NCI-H187 (cell line): ENCODE measurements at regions not wholly inside any gene's neighbourhood (a gene's known extent, or its start where the extent isn't known, plus 50 kb on each side); places are given as distances from the start of the nearest gene placed in this dataset.

Experiments
- DNase-seq, 2 experiments: peaks; one replicate each; lab custom pipeline; 2025; lab: John Stamatoyannopoulos, UW

DNA sequence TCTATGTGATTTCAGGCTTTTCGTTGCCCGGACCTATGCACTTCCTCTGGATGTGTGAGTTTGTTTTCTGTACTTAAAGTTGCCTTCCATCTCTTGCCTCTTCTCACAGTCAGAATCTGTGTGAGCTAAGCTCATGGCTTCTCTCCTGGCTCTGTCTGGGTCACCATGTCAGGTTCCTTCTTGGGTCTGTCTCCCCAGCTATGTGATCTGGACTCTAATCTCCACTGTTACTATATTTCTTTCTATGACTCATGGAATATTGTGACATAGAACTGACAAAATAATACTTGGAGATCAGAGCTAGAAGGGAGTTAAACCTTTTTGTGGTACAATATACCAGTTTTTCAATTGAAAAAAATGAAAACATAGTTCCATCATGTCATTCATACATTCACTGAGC lies 172.7 kb upstream of the FGGY start:
- no peak for DNase-seq

GRCh38 chr1:59125154-59125553 lies 171.7 kb upstream of the FGGY start:
- DNase-seq: no peak

DNA sequence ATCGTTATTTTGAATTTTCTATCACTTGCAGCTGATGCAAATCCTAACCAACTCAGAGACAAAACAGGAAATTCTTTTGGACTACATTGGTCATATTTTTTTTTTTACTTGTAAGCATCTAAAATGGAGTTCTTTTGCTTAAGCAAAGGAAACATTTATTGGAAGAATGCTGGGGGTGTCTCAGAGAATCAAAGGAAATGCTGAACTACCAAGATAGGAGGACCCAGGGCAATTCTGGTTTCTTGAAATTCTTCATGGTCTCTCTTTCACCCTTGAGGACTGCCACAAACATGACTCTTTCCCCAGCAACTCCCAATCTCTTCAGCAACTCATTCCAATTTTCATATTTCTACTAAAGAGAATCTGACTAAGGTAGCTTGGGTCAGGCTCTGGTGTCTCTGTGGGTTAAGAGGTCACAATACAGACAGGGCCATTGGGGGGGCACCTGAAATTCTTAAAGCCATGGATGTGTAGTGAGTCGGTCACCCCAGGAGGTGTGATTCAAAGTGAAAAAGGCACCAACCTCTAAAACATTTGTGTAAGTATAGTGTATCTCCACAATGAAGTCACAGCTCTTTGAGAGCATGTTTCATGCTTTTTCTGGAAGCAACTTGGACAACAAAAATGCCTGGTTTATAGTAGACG lies 171.1 kb upstream of the FGGY start:
- DNase-seq: no peak

DNA sequence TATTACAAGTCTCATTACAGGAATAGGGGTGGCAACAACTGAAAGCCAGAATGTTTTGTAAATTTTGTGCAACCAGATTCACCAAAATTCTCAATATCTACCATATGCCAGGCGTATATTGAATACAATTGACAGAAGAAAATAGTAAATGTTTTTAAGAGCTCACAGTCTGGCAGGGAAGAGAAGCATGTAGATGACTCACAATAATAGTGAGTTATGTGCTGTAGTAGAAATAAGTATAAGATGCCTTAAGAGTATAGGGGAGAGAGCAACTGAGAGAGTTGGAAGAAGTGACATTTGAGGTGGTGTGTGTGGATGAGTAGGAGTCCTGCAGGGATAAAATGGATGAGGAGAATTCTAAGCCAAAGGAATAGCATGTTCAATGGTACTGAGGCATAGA lies 170.5 kb upstream of the FGGY start:
- DNase-seq: no peak

GRCh38 chr1:59128239-59128736 lies 168.6 kb upstream of the FGGY start:
- no peak for DNase-seq

GRCh38 chr1:59128784-59129227 lies 168.1 kb upstream of the FGGY start:
- DNase-seq: no peak

GRCh38 chr1:59132295-59132694 lies 164.6 kb upstream of the FGGY start:
- no peak for DNase-seq

DNA sequence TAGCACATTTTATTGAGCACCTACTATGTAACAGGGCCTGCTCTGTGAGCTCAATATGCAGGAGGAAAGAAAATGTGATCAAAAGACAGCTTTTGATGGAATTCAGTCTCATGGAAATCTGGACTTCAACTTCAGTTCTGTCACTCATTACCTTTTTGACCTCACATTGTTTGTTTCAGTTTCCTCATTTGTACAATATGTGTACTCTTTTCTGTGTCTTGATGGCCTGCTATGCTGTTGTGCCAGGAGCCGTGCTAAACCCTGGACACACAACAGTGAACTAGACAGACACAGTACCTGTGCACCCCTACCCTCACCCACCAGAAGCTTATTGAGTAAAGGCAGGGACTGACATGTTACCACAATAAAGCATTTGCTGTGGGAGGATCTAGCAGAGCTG lies 162.9 kb upstream of the FGGY start:
- no peak for DNase-seq

DNA sequence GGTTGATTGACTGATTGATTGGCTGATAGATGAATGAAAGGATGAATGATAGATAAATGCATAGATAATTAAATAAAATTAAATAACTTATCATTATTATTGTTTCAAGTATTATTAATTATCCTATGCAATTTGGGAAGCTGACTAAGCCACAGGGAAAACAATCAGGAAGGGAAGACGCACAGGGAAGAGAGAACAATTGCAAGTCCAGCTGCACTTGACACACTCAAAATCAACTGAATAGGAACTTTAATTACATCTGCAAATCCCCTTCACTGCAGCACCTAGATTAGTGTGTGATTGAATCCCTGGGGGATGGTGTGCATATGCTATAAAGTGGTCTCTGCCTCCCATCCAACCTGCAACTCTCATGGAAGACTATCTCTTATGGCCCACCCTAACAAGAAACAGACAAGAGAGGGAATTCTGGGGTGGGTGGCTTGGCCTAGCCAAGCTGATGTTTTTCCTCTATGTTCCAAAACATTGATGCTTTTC lies 161.1 kb upstream of the FGGY start:
- DNase-seq: no peak

DNA sequence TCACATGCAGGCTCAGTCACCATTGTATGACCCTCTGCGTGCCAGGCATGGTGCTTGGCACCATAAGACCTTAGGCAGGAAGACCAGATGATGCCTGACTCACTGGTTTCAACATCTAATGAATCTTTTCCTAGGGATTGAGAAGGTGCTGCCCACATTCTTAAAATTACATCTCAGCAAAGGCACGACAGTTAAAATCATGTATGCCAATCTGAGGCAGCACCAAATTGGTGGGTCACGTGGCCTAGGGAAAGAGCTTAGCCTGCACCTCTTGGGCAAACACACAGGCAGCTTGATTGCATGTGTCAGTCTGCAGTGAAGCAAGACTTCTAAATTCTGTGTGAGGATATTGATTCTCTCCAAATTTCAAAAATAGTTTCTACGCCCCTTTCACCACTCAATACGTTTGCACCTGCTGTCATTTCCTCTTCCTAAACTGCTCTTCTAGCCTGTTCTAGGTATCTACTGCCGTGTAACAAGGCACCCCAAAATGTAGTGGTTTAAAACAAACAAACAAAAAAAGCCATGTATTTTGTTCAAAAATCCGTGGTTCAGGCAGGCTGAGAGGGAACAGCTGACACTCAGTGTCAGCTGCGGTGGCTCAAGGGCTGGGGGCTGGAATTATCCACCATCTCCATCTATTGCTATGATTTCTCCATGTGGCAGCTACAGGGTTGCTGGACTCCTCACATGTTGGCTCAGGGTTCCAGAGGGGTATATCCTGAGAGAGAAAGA lies 160.2 kb upstream of the FGGY start:
- DNase-seq: no peak

GRCh38 chr1:59137276-59137615 lies 159.6 kb upstream of the FGGY start:
- no peak for DNase-seq

- DNase-seq: no peak
Measured at GRCh38 chr1:59137968-59138367, 158.9 kb upstream of the FGGY start.

- DNase-seq: no peak
Measured at GRCh38 chr1:59138402-59138801, 158.5 kb upstream of the FGGY start.

DNA sequence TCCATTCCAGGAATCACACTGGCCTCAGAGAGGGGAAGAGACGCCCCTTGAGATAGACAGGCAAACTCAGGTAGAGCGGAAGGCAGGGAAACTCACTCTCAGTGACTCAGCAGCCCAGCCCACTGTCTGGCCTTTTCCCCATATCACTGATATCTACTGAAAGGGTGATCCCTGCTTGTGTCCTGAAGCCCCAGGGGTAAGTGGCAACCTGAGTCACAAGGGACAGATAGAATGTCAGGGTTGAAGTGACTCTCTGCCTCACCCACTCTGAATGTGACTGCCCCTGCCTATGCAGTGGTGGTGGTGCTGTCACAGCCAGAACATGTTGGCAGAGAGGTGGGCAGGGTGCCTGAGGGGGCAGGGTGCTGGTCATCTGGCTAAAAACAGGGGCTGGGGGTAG lies 157.5 kb upstream of the FGGY start:
- no peak for DNase-seq

GRCh38 chr1:59141267-59141863 lies 155.5 kb upstream of the FGGY start:
- DNase-seq: no peak

- no peak for DNase-seq
Measured at GRCh38 chr1:59142311-59143132, 154.4 kb upstream of the FGGY start.

DNA sequence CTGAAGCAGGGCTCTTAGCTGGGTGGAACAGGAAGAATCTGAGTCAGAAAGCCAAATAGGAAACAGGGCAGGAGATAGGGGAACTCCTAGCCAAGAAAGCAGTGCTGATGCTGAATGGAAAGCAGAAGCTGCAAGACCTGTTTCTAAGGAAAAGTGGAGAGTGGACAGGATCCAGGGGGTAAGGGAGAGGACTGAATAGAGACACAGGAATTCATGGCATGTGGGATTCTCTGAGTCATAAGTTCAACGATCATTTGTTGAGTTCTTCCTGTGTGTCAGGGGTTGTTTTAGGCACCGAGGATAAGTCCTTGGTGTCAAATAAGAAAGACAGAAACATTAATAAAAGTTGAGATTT lies 153.8 kb upstream of the FGGY start:
- no peak for DNase-seq

DNA sequence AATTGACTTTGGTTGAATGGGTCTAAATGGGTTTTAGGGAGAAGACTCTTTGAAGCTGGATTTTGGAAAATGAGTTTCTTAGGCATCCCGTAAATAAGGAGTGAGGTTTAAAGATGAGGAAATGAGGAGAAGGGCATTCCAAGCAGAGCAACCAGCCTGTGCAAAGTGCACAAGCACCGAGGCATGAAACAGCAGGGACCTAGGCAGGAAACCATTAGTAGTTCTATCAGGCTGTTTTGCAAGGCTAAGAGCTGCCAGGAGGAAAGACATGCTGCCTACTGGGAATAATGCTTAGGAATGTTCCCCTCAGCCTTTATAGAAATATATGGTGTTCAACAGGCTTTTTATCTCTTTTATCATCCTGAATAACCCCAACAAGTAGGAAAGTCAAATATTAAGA lies 153.1 kb upstream of the FGGY start:
- no peak for DNase-seq

- DNase-seq: no peak
Measured at GRCh38 chr1:59144959-59145358, 151.9 kb upstream of the FGGY start.

DNA sequence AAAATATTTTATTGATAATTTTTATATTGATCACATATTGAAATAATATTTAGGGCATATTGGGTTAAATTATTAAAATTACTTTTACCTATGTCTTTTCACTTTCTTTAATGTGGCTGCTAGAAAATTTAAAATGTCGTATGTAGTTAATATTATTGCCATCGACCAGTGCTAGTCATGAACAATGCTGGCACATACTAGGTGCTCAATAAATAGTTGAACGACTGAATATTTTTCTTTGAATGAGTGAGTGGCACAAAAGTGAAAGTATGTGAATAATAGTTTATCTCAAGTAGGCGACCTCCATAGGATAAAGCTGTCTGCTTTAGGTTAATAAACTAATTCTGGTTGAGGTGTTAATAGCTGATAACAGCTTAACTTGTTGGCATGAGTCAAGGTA lies 150.8 kb upstream of the FGGY start:
- no peak for DNase-seq

GRCh38 chr1:59146651-59147358 lies 150.1 kb upstream of the FGGY start:
- no peak for DNase-seq

DNA sequence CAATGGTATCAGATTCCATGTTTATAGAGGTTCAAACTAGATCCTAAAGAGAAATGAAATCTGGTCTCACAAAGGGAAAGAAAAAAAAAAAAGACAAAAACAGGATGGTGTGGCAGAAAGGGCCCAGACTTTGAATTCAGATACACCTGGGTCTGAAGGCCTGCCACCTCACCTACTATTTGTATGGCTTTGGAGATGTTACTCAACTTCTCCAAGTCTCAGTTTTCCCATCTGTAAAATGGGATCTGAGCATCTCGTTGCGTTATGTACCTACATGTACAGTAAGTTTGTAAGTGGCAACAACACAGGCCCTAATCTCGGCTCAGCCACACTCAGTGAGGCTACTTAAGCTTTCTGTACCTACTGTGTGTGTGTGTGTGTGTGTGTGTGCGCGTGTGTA lies 147.5 kb upstream of the FGGY start:
- no peak for DNase-seq
